GM20000 (cell line): ENCODE measurements at regions not wholly inside any gene's neighbourhood (a gene's known extent, or its start where the extent isn't known, plus 50 kb on each side); places are given as distances from the start of the nearest gene placed in this dataset.
"Not testable (repeated sequence)": the region's sequence is repeated elsewhere in the genome, so short reads cannot be mapped to it uniquely, and the experiment has no call there.

Source experiments
- DNase-seq: peaks from one replicate; pipeline ENCODE4 v3.0.0; 2012; ENCODE audit warnings: low spot score
- CTCF ChIP-seq: IDR thresholded peaks from 2 replicates; pipeline ENCODE4 v1.5.1; 2012; ENCODE audit warnings: mild to moderate bottlenecking, control low read depth; ENCODE audit errors: extremely low read depth, missing control alignments

- no peak for TF ChIP-seq CTCF
- no peak for DNase-seq
These were observed 810.7 kb upstream of the AUTS2 start for GRCh38 chr7:68787566-68787965.

- DNase-seq: not testable (repeated sequence)
These were observed 809.7 kb upstream of the AUTS2 start for GRCh38 chr7:68788529-68788928.

DNA sequence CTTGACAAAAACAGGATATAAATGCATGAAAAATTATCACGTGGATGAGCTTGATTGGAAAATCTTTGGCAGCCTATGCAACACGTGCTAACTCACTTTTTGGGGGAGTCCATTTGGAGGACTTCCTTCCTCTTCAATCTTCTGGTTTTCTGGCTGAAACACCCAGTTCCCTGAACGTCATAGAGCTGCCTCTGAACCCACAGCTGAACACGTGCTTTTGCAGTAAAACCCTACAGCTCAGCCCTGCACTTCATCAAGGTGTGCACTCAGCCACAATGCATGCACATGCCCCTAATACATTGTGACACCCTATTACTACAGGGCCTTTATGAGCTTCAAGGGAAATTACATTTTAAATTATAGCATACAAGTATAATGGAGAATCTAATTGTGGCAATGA lies 808.7 kb upstream of the AUTS2 start:
- TF ChIP-seq CTCF: no peak
- DNase-seq: no peak

DNA sequence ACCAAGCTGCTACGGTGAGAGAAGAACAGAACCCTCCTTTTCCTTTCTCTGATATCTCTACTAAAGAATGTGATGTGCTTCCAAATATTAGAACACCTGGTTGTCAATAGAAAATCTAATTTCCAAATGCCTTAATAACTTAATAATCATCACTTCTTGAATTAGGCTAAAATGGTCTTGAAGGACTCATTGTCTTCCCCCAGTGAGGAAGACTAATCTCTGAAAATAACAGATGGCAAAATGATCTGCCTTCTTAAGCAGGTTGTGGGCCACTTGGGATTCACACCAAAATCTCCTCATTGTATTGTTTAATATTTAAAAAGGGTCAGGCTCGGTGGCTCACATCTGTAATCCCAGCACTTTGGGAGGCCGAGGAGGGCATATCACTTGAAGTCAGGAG lies 805.9 kb upstream of the AUTS2 start:
- DNase-seq: no peak
- TF ChIP-seq CTCF: no peak

DNA sequence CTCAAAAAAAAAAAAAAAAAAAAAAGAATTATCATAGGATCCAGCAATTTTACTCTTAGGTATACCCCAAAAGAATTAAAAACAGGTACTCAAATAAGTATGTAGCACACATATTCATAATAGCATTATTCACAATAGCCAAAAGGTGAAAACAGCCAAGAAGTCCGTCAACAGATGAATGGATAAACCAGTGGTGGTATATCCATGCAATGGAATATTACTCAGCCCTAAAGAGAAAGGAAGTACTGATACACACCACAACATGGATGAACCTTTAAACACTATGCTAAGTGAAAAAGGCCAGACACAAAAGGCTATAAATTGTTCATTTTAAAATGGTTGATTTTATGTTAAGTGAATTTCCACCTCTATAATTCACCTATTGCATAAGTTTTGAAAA lies 804.8 kb upstream of the AUTS2 start:
- DNase-seq: no peak
- TF ChIP-seq CTCF: no peak

DNA sequence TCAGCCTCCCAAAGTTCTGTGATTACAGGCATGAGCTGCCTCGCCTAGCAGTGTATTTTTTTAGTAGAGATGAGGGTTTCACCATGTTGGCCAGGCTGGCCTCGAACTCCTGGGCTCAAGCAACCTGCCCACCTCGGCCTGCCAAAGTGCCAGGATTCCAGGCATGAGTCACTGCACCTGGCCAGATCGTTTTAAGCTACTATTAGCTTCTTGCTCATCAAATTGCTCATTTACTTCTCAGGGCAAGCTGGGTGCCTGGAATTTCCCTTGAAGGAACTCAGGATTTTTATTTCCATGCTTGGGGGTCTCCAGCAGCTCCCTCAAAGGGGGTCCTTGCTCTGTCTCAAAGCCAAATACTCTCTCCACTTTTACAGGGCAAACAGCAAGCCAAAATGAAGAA lies 798.0 kb upstream of the AUTS2 start:
- TF ChIP-seq CTCF: no peak

DNA sequence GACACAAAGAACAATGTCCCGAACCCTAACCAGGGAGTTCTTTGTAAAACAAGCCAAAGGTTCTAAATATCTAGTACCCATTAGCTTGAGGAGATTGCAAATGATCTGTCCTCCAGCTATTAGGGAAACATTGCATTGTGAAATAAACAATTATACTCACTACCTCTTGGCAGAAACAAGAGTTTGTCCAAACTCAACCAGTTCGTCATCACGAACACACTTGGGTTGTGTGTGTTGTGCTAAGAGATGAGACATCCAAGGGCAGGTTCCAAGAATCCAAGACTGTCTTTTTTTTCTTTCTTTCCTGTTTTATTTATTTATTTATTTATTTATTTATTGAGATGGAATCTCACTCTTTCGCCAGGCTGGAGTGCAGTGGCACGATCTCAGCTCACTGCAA lies 793.1 kb upstream of the AUTS2 start:
- DNase-seq: no peak
- TF ChIP-seq CTCF: no peak

More for the DNA sequence above, 798.0 kb upstream of the AUTS2 start:
- DNase-seq: no peak

DNA sequence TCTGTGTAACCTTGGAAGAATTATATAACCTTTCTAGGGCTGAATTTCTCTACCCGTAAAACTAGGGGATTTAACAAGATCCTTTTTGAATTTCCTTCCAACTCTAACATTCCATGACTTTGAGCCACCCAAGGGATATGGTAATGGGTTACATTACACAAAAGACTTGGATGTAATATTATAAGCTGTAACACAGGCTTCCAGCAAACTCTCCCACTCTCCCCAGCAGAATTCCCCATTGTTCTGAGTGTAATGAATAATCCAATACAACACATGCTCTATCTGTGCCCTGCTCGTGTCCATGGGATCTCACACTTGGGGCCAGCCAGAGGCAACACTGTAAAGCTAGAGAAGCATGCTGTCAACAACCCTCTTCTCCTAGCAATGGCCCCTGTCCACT lies 790.6 kb upstream of the AUTS2 start:
- no peak for TF ChIP-seq CTCF
- no peak for DNase-seq
